NCI-H2171 (cell line): ENCODE measurements at regions not wholly inside any gene's neighbourhood (a gene's known extent, or its start where the extent isn't known, plus 50 kb on each side); places are given as distances from the start of the nearest gene placed in this dataset.

Experiments
- DNase-seq: peaks from one replicate; lab custom pipeline; 2025; lab: John Stamatoyannopoulos, UW

DNA sequence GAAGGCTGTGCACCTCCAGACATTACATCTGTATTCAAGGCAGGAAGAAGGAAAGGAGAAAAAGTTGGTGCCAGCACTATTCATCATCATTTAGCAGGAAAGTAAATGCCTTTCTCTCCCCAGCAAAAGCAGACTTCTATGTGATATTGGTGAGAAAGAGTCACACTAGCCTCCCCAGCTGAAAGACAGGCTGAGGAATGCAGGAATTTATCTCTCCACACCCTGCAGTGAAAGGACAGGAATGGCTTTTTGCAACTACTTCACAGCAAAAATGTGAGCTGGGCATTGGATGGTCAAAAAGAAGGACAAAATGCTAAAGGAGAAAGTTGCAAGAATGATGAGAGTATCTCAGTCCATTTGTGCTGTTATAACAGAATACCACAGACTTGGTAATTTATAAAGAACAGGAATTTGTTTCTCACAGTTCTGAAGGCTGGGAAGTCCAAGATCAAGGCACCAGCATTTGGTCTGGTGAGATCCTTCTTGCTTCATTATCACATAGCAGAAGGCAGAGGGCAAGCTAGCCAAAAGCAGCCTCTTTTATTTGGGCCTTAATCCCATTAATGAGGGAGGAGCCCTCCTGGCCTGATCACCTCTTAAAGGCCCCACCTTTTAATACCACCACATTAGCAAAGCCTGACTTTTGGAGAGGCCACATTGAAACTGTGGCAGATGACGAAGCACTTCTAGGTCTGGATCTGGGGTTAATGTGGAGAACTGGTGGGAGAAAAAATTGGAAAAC is 388.1 kb upstream of the SLC14A2 start:
- DNase-seq, result no peak

DNA sequence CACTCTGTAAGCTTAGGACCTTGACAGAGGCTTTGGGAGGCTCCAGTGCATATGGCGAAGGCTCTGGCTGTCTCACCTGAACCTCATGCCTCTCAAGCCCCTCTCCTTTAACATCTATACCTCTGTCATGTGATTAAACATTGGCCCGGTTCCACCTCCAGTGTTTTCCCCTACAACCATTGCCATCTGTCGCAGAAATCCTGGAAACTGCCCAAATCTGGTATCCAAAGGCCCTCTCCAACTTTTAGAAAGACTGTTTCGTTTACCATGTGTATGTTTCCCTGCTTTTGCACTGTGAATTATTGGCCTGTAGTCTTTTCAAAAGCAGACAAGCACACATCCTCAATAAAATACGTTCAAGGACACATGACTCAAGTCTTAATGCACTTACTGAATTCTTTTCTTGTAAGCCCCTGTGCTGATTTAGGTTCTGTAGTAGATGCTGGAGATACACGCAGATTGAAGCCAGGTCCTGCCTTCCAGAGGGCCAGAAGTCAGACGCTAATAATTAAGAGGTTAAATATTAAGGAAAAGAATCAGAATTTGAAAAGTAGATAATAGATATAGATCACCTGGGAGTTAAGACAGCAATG is 386.4 kb upstream of the SLC14A2 start:
- DNase-seq, result peak; percentile 88

DNA sequence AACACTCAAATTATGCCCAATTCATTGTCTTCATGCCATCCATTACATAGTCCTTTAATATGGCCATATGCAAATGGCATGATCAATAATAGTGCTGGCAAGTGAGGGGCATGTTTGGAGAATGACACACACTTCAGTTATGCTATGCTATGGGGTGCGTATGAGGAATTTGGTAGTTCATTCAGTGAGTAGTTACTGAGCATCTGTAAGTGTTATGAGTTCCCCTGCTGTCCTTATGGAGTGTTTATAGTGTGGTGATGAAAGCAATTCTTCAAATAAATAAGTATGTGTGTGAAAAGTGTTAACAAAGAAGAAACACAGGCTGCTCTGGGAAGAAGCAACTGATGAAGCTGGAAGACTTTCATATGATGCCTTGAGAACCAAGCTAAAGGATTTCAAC is 383.7 kb upstream of the SLC14A2 start:
- no peak for DNase-seq

DNA sequence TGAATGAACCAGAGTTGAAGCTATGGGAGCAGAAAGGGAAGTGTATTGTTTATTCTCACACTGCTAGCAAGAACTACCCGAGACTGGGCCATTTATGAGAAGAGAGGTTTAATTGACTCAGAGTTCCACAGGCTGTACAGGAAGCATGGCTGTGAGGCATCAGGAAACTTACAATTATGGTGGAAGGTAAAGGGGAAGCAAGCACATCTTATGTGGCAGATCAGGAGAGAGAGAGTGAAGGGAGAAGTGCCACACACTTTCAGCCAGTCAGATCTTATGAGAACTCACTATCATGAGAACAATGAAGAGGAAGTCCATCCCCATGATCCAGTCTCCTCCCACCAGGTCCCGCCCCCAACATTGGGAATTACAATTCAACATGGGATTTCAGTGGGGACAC is 383.2 kb upstream of the SLC14A2 start:
- no peak for DNase-seq

DNA sequence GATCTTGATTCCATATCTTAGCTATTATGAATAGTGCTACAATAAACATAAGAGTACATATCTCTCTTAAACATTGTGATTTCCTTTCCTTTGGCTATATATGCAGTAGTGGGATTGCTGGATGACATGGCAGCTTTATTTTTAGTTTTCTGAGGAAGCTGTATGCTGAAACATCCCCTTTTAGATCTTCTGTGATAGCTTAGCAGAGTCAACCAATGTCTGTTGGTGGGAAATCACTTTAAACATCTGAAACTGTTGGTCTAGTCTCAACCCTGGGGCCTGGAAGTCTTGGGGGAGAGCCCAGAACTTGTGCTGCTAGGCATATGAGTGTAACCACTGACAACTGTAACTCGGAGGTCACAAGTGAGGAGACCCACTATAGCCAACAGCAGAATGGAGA is 378.6 kb upstream of the SLC14A2 start:
- no peak for DNase-seq

DNA sequence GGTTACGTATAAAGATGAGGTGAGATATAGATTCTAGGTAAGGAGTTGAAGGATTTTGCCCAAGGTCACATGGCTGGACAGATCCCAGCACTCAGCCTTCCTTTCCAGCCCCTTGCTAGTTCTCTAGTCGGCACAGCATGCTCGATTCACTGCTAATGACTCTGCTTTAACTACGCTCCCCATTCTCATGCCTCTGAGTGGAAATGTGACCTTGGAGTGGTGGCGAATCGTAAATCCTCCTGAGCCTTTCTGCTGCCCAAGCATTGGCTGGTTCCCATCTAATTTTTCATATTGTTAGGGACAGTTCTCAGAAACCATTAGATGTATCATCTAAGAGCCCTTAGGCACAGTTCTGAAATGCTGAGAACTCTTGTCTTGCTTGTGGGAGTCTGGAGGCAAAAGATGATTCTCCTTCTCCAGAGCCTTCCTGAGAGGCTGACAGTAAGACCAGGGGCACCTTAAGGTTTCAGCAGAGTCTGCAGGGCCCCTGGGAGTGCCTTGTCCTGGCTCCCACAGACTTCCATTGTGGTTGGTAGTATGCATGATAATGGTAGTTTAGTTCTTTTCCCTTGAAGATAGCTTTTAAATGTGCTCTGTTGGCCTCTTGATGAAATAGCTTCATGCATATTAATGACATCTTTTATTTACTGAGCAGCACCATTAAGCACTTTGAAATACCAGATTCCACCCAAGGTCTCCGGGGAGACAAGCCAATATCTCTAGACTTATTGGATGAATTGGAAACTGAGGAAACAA is 377.8 kb upstream of the SLC14A2 start:
- DNase-seq, result no peak

DNA sequence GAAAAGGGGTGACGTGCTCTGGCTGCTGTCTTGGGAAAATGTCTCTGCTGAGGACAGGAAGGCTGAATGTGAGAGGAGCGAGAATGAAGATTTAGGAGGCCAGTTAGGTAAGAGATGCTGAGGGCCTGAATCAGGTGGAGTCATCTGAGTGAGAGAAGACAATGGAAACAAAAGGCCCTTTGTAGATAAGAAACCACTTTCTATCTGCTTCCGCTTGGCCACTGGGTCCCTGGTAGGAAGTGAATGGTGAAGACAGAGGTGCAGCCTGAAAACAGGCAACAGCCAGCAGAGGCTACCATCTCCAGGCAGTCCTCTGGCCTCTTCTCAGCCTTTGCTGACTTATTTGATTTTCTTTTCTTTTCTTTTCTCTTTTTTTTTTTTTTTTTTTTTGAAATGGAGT is 374.0 kb upstream of the SLC14A2 start:
- no peak for DNase-seq

DNA sequence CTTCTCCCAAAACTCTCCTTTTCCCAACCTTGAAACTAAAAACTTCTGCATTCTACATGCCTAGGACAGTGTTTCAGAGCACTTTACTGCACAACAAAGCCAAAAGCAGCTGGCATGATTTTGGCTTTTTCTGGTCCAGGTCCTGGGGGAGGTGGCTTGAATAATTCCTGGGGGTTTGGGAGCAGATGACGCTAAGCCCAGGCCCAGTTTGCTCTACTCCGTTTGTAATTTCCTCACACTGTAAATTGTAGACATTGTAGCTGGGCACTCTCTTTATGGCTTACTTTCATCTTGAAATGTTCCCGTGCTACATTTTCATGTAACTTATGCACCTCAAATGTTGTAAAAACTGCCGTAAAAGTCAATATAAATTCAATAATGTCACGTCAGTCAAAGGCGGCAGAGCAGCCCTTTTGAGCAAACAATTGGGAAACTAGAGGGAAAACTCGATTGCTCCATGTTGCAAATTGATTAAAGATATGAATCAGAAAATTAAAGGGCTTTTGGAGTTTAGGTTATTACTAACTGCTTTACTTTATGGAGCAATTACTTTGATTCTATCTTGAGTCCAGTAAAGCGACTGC is 373.2 kb upstream of the SLC14A2 start:
- DNase-seq, result no peak

DNA sequence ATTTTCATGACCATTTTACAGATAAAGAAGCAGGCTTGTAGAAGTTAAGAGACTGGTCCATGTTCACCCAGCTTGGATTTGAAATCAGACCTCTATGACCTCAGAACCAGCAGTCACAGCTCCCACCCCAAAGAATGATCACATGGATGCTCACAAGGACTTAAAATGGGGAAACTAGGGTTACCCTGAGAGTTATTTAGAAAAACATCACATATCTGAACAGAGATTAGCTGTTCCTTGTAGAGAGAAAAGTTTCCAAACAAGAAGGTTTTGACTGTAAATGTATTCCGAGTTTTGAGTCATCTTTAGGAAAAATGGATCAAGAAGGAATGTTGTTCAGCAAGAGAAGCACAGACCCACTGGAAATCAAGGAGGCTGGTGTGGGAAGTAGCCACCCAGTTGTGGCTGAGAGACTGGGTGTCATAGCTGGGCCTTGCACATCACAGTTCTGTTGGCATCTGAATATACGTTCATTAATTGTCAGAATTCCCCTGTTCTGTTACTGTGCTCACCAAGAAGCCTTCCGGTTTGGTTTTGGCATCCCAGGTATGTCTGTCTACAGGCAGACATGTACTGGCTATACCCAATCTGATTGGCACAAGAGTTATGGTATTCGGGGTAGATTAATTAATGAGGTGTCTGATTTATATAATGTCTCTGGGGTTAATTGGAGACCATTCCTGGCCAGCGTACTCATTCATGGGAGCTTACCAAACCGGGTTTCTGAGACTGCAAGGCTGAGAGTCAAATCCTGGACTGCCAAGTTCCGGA is 371.8 kb upstream of the SLC14A2 start:
- DNase-seq, result no peak

DNA sequence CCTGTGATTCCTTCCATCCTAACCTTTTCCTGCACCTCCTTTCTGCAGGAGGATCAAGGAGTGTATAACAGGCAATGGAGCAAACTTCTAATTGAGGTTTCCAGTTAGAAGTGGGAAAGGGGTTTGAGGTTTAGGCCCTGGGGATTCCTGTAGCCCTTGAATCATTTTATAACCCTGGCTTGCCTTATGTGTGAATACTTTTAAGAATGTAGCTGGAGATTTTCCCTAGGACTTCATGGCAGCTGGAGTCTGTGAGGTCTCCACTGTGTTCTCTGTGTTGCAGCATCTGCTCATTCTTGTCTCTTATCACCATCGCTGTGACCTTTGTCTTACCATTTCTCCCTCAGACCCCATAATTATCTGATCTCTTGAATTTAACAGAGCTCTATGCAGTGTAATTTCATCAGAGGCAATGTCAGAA is 370.2 kb upstream of the SLC14A2 start:
- DNase-seq, result no peak

DNA sequence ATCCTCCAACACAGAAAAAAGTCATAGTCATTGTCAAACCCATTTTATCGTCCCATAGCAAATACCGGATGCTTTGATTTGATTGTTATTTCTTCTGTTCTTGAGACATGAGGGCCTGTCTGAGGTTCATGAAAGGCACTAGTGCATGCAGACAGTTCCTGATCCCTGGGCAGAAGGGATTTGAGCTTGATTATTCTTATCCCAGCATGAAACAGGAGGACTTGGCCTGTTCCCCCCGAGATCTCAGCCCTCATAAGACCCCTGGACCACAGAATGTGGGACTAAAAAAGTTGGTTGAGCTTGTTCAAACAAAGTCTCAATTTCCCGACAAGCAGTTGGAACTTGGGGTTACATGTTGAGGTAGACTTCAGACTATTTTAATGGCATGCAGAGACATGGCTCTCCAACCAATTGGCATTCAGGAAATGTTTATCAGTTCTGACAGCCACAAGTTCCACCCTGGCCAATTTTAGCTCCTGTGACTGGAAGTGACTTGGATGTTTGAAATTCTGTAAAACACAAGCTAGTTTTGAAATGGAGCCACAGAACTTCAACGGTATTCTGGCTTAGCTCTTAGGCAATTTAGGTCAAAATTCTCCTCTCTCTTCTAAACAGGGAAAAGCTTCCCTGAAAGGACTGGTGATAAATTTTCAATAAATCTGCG is 366.9 kb upstream of the SLC14A2 start:
- DNase-seq, result no peak

DNA sequence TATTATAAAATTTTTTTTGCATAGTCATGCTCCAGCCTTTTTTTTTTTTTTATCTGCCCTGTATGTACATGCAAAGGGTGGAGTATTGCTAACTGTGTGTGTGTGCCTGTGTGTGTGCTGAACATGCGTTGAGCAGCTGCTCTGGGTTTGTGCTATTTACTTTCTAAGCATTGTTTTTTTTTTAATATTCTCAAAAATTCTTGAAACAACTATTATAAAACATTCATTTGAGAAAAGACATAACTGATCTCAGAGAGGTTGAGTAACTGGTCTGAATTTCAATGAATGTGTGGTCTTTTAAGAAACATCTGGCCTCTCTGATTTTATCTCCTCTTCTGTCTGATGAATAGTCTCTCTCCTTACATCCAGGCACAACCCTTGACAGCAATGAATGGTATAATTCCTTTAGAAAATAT is 366.0 kb upstream of the SLC14A2 start:
- DNase-seq, result no peak

DNA sequence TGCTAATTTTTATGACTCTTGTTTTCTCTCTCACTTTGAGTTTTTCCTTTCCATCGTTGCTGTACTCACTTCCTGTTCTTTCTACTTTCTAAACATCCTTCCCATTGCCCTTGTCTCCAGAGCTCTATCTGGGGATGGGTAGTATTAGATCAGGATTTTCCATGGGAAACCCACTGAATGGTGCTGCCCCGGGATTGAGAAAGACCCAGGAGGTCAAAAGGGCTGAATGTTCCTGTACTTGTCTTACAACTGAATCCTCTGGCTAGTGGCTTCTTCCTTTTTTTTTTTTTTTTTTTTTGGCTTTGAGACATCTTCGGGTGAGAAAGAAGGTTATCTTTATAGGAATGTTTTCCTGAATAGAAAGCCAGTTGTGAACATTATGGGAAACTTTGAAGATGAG is 364.8 kb upstream of the SLC14A2 start:
- no peak for DNase-seq

DNA sequence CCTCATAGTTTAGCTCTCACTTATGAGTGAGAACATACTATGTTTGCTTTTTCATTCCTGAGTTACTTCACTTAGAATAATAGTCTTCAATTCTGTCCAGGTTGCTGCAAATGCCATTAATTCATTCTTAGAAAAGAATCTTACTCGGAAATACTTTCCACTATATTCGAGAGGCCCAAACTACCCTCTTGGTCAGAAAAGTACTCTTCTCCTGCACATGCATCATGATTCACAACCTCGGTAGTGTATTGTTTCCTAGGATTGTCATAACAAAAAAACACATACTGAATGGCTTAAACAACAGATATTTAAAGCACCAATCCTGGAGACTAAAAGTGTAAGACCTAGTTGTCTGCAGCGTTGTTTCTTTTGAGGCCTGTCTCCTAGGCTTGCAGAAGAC is 364.0 kb upstream of the SLC14A2 start:
- DNase-seq, result no peak

DNA sequence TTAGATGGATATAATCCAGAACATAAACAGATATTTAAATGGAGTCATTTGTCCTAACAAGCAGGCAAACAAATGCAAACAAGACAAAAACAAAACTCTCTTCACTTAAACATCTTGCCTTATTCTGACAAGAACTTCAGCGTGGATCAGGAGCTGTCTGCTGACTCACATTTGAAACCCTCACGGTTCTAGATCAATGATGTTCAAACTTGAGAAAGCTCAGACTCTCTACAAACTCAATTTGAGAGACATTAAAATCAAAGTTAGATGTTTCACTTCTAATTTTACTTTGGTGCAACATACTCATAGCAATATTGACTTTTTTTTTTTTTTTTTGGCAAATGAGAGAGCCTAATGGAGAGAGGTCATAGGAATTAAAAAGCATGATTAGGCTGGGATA is 362.8 kb upstream of the SLC14A2 start:
- DNase-seq, result no peak

DNA sequence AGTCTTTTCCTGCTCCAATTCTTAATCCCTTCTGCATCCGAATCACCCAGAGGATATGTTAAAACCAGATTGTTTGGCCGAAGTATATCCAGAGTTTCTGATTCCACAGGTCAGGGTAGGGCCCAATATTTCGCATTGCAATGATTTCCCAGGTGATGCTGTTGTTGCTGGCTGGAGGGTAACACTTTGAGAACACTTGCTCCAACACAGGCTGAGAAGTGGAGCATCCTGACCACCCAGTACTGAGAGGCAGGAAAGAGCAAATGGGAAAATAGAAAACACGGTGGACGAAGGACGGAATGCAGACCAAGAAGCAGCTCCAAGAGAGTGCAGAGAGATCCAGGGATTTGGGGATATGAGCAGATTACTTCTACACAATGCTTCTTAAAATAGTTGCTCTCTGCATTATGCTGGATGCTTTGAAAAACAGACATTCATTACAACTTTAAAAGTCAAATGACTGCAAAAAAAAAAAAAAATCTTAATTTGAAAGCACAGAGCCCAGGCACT is 362.2 kb upstream of the SLC14A2 start:
- no peak for DNase-seq

DNA sequence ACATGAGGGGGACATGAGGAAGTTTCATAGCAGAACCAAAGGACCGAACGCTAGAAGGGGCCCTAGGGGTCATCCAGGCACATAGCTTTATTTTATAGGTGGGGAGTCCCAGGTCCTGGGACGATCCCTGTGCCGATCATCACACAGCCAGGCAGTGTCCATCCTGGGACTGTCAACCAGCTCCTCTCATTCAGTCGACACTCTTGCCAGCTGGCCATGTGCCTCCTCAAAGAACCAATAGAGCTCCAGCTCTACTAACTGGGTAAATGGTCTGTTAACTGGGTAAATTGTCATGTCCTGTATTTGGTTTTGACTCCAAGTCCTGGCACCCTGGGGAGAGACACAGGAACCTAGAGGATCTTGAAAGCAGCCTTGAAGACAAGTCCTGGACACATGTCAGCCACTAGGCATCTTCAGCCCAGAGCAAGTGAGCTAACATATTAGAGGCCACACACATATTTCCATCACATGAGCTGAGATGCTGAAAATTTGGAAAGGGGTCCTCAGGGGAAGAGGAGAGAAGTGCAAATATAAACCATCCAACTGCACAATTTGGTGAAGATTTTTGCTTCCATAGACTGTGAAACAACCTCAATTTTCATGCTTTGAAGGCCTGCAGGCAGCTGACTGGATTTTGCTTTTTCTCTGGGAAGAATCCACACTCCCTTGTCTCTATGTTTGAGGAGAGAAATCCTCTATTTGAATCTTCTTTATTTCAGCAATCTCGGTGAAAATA is 361.1 kb upstream of the SLC14A2 start:
- no peak for DNase-seq

DNA sequence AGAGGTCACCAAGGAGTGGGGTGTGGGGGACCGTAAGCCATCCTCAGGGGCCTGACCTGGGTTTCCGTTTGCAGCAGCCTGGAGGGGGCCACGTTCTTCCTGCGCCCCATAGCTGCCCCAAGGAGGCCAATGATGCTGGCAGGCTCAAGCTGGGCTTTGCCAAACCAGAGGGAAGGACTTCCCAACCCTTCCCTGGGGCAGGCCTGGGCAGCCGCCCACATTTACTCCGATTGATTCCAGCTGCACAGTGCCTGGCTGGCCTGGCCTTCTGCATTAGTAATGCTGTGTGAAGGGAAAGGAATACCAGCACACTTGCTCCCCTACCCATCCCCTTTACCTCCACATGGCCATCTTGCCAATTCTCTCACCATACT is 360.6 kb upstream of the SLC14A2 start:
- no peak for DNase-seq

DNA sequence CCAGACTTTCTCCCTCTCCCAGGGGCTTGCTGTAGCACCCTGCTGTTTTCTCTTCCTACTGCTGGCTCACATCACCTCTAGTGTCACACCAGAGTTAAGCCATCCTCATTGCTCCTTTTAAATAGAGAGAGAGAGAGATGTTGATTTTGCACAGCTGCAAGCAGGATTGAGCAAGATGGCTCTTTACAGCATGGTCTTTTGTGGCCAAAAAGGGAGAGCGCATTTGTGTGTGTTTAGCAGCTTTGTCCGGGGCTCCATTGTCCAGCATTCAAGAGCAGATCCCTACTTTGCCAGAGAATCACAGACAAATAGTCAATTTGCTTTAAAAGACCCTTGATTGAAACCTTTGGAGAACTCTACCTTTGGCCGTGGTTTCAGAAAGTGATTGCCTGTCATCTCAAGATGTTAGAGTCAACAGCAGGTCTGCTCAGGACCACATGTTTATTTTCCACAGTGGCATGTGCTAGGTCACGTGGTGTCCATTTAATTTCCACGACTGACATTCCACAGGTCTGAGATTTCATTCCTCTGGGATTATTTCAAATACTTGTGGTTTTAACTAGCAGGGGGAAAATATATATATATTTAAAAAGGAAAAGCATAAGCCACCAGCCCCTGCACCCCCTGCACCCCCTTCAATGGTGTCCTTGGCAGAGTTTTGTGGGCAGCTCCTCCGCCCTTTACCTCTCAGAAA is 359.9 kb upstream of the SLC14A2 start:
- DNase-seq, result no peak

DNA sequence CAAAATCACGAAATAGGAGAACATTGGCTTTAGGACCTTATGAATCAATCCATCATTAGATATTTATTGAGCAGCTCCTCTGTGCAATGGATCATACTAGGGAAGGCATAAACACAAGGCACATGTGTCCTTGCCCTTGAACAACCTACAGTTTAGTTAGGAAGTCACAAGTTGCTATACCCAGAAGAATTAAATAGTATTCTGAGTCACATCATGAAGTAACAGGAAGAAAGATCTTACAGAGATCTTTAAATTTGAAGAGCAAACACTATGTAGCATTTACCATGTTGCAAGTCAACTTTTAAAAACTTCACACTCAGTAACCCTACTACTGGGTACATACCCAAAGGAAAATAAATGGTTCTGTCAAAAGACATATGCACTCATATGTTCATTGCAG is 355.2 kb upstream of the SLC14A2 start:
- no peak for DNase-seq
